Skeletal muscle tissue (tissue), 3 donors: ENCODE measurements at regions not wholly inside any gene's neighbourhood (a gene's known extent, or its start where the extent isn't known, plus 50 kb on each side); places are given as distances from the start of the nearest gene placed in this dataset.
"Not testable (repeated sequence)": the region's sequence is repeated elsewhere in the genome, so short reads cannot be mapped to it uniquely, and the experiment has no call there.

Experiments used
- H3K27ac ChIP-seq: one replicate; pipeline ENCODE4 v1.7.0; 2013; ENCODE audit warnings: mild to moderate bottlenecking, low read depth, low read length, inconsistent platforms
- H3K27me3 ChIP-seq, 3 donors: one replicate each; pipeline ENCODE4 v1.7.0; 2013; ENCODE audit warnings: low read length in 3 of 3; ENCODE audit not compliant: control insufficient read depth in 3 of 3, insufficient read depth in 3 of 3
- H3K36me3 ChIP-seq, 3 donors: one replicate each; pipeline ENCODE4 v1.7.0; 2013; ENCODE audit warnings: low read length in 3 of 3; ENCODE audit not compliant: control insufficient read depth in 3 of 3, insufficient read depth in 3 of 3
- H3K4me1 ChIP-seq, 3 donors: one replicate each; pipeline ENCODE4 v1.7.0; 2013; ENCODE audit warnings: low read length in 3 of 3, mild to moderate bottlenecking in 3 of 3; ENCODE audit not compliant: control insufficient read depth in 3 of 3, insufficient read depth in 3 of 3
- H3K4me3 ChIP-seq, 3 donors: one replicate each; pipeline ENCODE4 v1.7.0; 2013; ENCODE audit warnings: low read length in 3 of 3
- H3K9ac ChIP-seq, 3 donors: one replicate each; pipeline ENCODE4 v1.7.0; 2013; ENCODE audit warnings: low read length in 3 of 3, mild to moderate bottlenecking in 3 of 3, moderate library complexity in 2 of 3, low read depth in 1 of 3
- H3K9me3 ChIP-seq, 3 donors: one replicate each; pipeline ENCODE4 v1.7.0; 2013; ENCODE audit warnings: low read length in 3 of 3; ENCODE audit not compliant: control insufficient read depth in 3 of 3
- donor health status: Osteomylitis.

DNA sequence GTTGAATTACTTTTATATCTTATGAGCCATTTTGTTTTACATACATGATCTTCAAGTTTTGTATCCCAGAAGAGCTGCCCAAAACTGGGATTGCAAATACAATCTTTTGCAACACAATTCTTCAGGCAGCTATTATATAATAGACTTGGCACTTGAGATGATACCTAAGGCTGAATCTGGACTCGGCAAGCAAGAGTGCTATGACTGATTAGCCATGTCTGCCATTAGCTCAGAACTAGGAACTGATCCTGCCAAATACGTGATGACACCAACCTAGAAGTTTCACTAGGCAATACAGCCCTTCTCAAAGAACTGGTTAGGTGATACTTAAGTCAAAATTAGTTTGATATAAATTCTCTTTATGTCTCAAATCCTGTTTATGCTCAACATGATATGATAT, 619.6 kb downstream of the CPS1 start:
- Histone ChIP-seq H3K27me3 (no peaks in the 10 kb centered on the region), H3K9ac (no peak overlapping the region), H3K36me3 (no peaks in the 10 kb centered on the region), H3K27ac (no peak overlapping the region), H3K4me3 (no peak overlapping the region), H3K9me3 (no peaks in the 10 kb centered on the region), H3K4me1 (no peaks in the 10 kb centered on the region)

DNA sequence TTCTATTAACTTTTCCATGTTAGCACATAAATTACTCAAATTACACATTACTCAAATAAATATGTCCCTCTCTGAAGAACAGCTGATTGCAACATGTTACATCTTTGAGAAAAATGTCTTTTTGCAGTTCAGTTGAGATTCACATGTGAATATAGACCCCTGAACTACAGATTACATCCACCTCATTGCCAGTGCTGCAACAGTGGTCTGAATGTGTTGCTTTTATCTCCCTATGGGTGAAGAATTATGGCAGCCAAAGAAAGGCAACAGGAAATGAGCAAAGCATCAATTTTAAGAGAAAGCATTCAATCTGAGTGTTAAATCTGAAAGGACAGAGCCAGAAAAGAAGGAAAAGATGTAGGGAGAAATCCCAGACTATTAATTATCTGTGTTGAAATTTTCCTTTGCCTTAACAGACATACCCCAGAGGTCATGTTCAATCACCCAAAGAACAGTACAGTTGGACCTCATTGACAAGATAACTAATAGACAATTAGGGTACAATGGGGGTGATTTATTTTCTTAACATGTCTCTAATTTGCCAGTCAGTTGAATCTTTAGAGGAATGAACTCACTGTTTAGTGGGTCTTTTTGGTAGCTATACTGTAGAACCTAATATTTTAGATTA, 620.2 kb downstream of the CPS1 start:
- H3K4me1 ChIP-seq: no peaks in the 10 kb centered on the region
- no peak overlapping the region for H3K9ac ChIP-seq
- no peak overlapping the region for H3K4me3 ChIP-seq
- no peak overlapping the region for H3K27ac ChIP-seq
- no peaks in the 10 kb centered on the region for H3K36me3 ChIP-seq
- no peaks in the 10 kb centered on the region for H3K27me3 ChIP-seq
- H3K9me3 ChIP-seq: no peaks in the 10 kb centered on the region

DNA sequence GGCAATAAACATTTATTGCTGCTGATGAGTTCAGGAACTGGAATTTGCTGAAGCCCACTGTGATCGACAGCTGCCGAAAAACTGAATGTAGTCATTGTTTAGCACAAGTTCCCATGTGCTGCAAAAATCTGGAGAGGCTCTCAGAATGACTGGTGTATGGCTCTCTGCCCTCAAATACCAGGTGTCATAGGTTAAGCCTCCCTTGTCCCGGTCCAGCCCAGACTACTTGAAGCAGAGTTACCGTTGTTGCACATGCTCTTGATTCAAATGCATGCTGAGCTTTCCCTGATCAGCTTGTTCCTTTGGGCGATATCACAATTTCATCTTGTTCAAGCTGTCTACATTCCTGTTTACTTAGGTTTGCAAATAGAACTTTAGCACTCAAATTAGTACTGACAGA, 625.2 kb downstream of the CPS1 start:
- Histone ChIP-seq H3K27ac (no peak overlapping the region), H3K4me1 (no peaks in the 10 kb centered on the region), H3K9me3 (no peaks in the 10 kb centered on the region), H3K4me3 (no peak overlapping the region), H3K9ac (no peak overlapping the region), H3K36me3 (no peaks in the 10 kb centered on the region), H3K27me3 (no peaks in the 10 kb centered on the region)

DNA sequence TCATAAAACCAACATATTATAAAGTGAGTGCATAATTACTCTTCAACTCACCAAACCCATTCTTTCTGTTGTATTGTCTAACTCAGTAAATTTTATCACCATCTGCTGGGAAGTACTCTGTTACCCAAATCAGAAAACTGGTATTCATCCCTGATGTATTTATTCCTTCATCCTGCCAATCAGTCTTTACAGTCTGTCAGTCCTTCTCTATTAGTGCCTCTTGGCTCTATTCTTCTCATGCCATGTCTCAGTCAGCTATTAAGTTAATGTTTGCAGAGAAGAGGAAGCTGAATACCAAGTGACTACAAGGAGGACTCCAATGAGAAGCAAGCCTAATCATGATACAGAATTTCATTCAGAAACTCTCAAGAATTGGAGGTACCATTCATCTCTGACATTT, 631.2 kb downstream of the CPS1 start:
- Histone ChIP-seq H3K27me3 (no peaks in the 10 kb centered on the region), H3K9ac (no peak overlapping the region), H3K27ac (no peak overlapping the region), H3K9me3 (no peaks in the 10 kb centered on the region), H3K4me1 (no peaks in the 10 kb centered on the region), H3K36me3 (no peaks in the 10 kb centered on the region), H3K4me3 (no peak overlapping the region)

DNA sequence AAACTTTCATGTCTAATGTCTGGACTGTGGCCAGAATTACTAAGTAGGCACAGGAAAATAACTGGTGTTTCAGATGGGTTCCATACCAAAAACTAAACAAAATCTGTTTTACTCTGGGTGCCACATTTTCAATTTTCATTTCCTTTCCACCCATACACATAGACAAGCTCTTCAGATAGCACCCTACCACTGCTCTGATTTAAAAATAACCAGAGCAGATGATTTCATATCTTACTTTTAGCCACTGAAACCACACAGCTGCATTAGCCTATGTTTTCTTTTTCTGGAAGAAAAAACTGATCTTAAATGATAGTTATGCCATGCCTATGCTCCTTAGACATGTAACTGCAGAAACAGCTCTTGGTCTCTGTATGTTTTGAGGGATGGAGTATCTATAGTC, 647.6 kb downstream of the CPS1 start:
- no peaks in the 10 kb centered on the region for H3K9me3 ChIP-seq
- no peak overlapping the region for H3K27ac ChIP-seq
- no peaks in the 10 kb centered on the region for H3K36me3 ChIP-seq
- no peak overlapping the region for H3K4me3 ChIP-seq
- H3K4me1 ChIP-seq: no peaks in the 10 kb centered on the region
- H3K27me3 ChIP-seq: no peaks in the 10 kb centered on the region
- no peak overlapping the region for H3K9ac ChIP-seq

DNA sequence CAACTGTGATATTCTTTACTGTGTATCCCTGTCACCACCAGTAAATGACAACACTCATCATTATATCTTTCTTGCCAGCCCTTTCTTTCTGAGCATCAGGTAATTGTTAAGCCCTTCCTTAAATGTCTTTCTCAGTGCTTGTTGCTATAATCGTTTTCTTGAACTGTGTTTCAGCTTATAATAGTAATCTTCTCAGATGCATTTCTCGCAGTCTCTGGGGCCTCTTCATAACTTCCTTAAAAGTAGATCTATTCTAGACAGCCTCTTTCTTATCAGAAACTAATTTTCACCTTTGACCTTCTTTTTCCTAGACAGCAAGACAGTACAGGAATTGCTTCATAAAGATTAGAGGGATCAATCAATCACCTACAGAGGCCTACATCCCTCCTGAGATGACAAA, 648.1 kb downstream of the CPS1 start:
- no peaks in the 10 kb centered on the region for H3K36me3 ChIP-seq
- no peak overlapping the region for H3K27ac ChIP-seq

DNA sequence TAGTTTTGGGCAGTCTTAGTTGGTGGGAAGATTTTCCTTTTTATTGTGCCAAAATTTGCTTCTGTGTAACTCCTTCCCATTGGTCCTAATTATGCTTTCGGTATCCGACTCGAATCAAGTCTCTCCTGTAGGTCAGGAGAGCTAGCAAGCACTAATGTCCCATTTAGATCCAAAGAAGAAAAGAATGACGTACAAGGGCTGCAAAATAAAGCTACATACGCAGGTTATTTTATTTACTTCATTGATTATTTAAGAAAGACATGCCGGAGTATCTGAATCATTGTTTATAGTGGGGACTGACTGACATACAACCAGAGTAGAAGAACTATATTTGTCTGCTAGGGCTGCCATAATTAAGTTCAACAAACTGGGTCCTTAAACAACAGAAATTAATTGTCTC, 648.5 kb downstream of the CPS1 start:
- Histone ChIP-seq H3K27me3 (no peaks in the 10 kb centered on the region), H3K27ac (no peak overlapping the region), H3K4me3 (no peak overlapping the region), H3K4me1 (no peaks in the 10 kb centered on the region), H3K36me3 (no peaks in the 10 kb centered on the region), H3K9ac (no peak overlapping the region), H3K9me3 (no peaks in the 10 kb centered on the region)

More for the DNA sequence above, 648.1 kb downstream of the CPS1 start:
- no peaks in the 10 kb centered on the region for H3K9me3 ChIP-seq
- no peaks in the 10 kb centered on the region for H3K4me1 ChIP-seq
- no peaks in the 10 kb centered on the region for H3K27me3 ChIP-seq
- H3K4me3 ChIP-seq: no peak overlapping the region
- no peak overlapping the region for H3K9ac ChIP-seq

DNA sequence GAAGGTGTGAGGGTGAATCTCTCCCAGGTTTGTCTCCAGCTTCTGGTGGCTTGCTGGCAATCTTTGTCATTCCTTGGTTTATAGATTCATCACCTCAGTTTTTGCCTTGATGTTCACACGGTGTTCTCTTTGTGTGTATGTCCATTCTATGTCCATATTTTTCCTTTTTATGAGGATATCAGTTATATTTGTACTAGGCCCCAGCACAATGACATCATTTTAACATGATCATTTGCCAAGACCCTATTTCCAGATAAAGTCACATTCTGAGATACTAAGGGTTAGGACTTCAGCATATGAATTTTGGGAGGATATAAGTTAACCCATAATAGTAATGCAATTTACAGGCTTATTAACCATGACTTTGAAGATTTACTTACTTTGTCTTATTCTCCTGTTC, 649.0 kb downstream of the CPS1 start:
- H3K27ac ChIP-seq: no peak overlapping the region
- H3K9ac ChIP-seq: no peak overlapping the region
- H3K9me3 ChIP-seq: no peaks in the 10 kb centered on the region
- H3K4me1 ChIP-seq: no peaks in the 10 kb centered on the region
- H3K27me3 ChIP-seq: no peaks in the 10 kb centered on the region
- no peak overlapping the region for H3K4me3 ChIP-seq
- no peaks in the 10 kb centered on the region for H3K36me3 ChIP-seq

DNA sequence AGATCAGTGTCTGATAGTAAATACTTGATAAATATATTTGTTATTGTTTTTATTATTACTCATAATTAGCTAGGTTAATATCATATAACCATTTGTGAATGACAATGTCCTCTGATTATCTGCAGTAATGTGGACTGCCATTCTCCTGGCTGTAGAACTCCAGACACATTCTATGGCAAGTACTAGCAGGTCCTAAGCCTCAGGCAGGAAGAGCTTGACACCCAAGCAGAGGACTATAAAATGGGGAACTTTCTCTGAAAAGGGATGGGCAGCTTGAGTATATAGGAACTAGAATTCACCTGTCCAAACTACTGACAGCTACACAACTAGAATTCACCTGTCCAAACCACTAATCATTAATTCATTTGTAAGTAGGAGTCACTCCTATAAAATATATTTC, 649.4 kb downstream of the CPS1 start:
- H3K36me3 ChIP-seq: no peaks in the 10 kb centered on the region
- H3K27me3 ChIP-seq: no peaks in the 10 kb centered on the region
- no peak overlapping the region for H3K9ac ChIP-seq
- H3K4me1 ChIP-seq: no peaks in the 10 kb centered on the region
- H3K9me3 ChIP-seq: no peaks in the 10 kb centered on the region
- no peak overlapping the region for H3K27ac ChIP-seq
- H3K4me3 ChIP-seq: no peak overlapping the region

DNA sequence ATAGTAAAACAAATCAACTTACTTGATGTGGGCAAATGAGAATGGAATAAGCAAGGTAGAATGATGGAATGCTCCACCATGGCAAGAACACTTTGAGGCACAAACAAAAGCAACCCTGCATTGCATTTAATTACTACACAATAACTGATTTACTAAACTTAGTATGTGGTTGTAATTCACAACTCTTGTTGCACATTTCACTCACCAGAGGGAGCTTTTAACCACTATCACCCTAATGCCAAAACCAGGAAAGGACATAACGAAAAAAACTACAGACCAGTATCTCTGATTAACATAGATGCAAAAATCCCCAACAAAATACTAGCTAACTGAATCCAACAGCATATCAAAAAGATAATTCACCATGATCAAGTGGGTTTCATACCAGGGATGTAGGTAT, 659.8 kb downstream of the CPS1 start:
- Histone ChIP-seq H3K9me3 (no peaks in the 10 kb centered on the region), H3K27me3 (peaks cover 0 to 3% (median 0%) of the 10 kb centered on the region in 3 donors), H3K27ac (no peak overlapping the region), H3K4me3 (no peak overlapping the region), H3K9ac (no peak overlapping the region), H3K4me1 (no peaks in the 10 kb centered on the region), H3K36me3 (no peaks in the 10 kb centered on the region)

DNA sequence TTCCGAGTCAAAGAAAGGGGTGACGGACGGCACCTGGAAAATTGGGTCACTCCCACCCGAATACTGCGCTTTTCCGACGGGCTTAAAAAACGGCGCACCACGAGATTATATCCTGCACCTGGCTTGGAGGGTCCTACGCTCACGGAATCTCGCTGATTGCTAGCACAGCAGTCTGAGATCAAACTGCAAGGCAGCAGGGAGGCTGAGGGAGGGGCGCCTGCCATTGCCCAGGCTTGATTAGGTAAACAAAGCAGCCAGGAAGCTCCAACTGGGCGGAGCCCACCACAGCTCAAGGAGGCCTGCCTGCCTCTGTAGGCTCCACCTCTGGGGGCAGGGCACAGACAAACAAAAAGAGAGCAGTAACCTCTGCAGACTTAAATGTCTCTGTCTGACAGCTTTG, 663.1 kb downstream of the CPS1 start:
- H3K36me3 ChIP-seq, H3K27me3 ChIP-seq, H3K4me3 ChIP-seq, H3K4me1 ChIP-seq, H3K9ac ChIP-seq, H3K27ac ChIP-seq, H3K9me3 ChIP-seq: not testable (repeated sequence)
